DND-41 (cell line): ENCODE measurements at regions not wholly inside any gene's neighbourhood (a gene's known extent, or its start where the extent isn't known, plus 50 kb on each side); places are given as distances from the start of the nearest gene placed in this dataset.

Source experiments
- ATAC-seq: fragments of 200-7000 bp; cut with Tn5 transposase; 3 replicates; pipeline ENCODE4 v1.9.1; 2021; ENCODE audit warnings: low read depth; ENCODE audit not compliant: insufficient read depth
- DNase-seq: peaks from one replicate; pipeline ENCODE4 v3.0.0-alpha.2; 2020
- H2AFZ ChIP-seq: 2 replicates; pipeline ENCODE4 v1.6.0; 2012; ENCODE audit warnings: low read depth, low read length
- H3K27ac ChIP-seq: 2 replicates; pipeline ENCODE4 v1.5.1; 2012; ENCODE audit warnings: low read length, inconsistent platforms
- H3K27me3 ChIP-seq: fragments of 200-600 bp; sonication (generic); 2 replicates; pipeline ENCODE4 v1.6.0; 2012; ENCODE audit warnings: low read length, mild to moderate bottlenecking, inconsistent platforms; ENCODE audit not compliant: insufficient read depth, poor library complexity
- H3K36me3 ChIP-seq: 2 replicates; pipeline ENCODE4 v1.5.1; 2012; ENCODE audit warnings: low read length, inconsistent platforms; ENCODE audit not compliant: insufficient read depth
- H3K4me1 ChIP-seq: 2 replicates; pipeline ENCODE4 v1.5.1; 2012; ENCODE audit warnings: mild to moderate bottlenecking, low read length; ENCODE audit not compliant: insufficient read depth
- H3K4me2 ChIP-seq: 2 replicates; pipeline ENCODE4 v1.6.0; 2012; ENCODE audit warnings: mild to moderate bottlenecking, moderate library complexity, low read length, inconsistent platforms; ENCODE audit not compliant: insufficient read depth
- H3K4me3 ChIP-seq, 2 experiments: fragments of 200-600 bp in 1 of 2; shearing (Covaris generic) in 1 of 2; 2 replicates each; pipeline ENCODE4 v1.5.1; 2012 to 2016; ENCODE audit warnings: inconsistent platforms in 2 of 2, low read length in 2 of 2, mild to moderate bottlenecking in 2 of 2, low read depth in 1 of 2, moderate library complexity in 1 of 2
- H3K79me2 ChIP-seq: 2 replicates; pipeline ENCODE4 v1.6.0; 2012; ENCODE audit warnings: low read length, inconsistent platforms; ENCODE audit not compliant: insufficient read depth
- H3K9ac ChIP-seq: 2 replicates; pipeline ENCODE4 v1.6.0; 2012; ENCODE audit warnings: low read depth, mild to moderate bottlenecking, inconsistent platforms, low read length, moderate library complexity
- H3K9me3 ChIP-seq: 2 replicates; pipeline ENCODE4 v1.5.1; 2012; ENCODE audit warnings: low read length, moderate library complexity, mild to moderate bottlenecking, inconsistent platforms; ENCODE audit not compliant: insufficient read depth, severe bottlenecking
- H4K20me1 ChIP-seq: 2 replicates; pipeline ENCODE4 v1.6.0; 2012; ENCODE audit warnings: low read length; ENCODE audit not compliant: insufficient read depth
- CTCF ChIP-seq: IDR thresholded peaks from 2 replicates; pipeline ENCODE4 v1.5.1; 2012; ENCODE audit warnings: borderline replicate concordance, low read length, moderate library complexity, mild to moderate bottlenecking; ENCODE audit not compliant: poor library complexity, severe bottlenecking; ENCODE audit errors: extremely low read depth
- EZH2 ChIP-seq: IDR thresholded peaks from 3 replicates; pipeline ENCODE4 v1.6.1; 2012; ENCODE audit warnings: borderline replicate concordance, low read depth, mild to moderate bottlenecking, moderate library complexity, low read length, inconsistent platforms; ENCODE audit not compliant: severe bottlenecking

GRCh38 chr3:137171834-137172603 is 214.2 kb downstream of the IL20RB start:
- H2AFZ ChIP-seq: no peak overlapping the region
- H3K9me3 ChIP-seq: no peaks in the 10 kb centered on the region
- H3K9ac ChIP-seq: no peak overlapping the region
- H3K27ac ChIP-seq: no peak overlapping the region
- no peak overlapping the region for H3K4me2 ChIP-seq
- TF ChIP-seq CTCF (no peak), EZH2 (no peak)
- DNase-seq (no peak), ATAC-seq (no peak)
- H3K4me1 ChIP-seq: no peaks in the 10 kb centered on the region
- H4K20me1 ChIP-seq: no peaks in the 10 kb centered on the region
- H3K27me3 ChIP-seq: peaks cover 4% of the 10 kb centered on the region
- no peak overlapping the region for H3K4me3 ChIP-seq
- H3K79me2 ChIP-seq: no peaks in the 10 kb centered on the region
- H3K36me3 ChIP-seq: no peaks in the 10 kb centered on the region

GRCh38 chr3:137172728-137173127 is 214.9 kb downstream of the IL20RB start:
- H3K4me2 ChIP-seq: no peak overlapping the region
- ATAC-seq: no peak
- TF ChIP-seq CTCF (no peak), EZH2 (no peak)

GRCh38 chr3:137174514-137174913 is 216.7 kb downstream of the IL20RB start:
- H3K9ac ChIP-seq: no peak overlapping the region
- no peaks in the 10 kb centered on the region for H3K9me3 ChIP-seq
- H3K79me2 ChIP-seq: no peaks in the 10 kb centered on the region
- TF ChIP-seq EZH2 (no peak), CTCF (no peak)
- H3K4me1 ChIP-seq: no peaks in the 10 kb centered on the region
- H3K36me3 ChIP-seq: no peaks in the 10 kb centered on the region
- no peak overlapping the region for H3K4me3 ChIP-seq
- no peak overlapping the region for H3K27ac ChIP-seq
- H4K20me1 ChIP-seq: no peaks in the 10 kb centered on the region
- ATAC-seq: no peak
- H3K4me2 ChIP-seq: no peak overlapping the region
- H3K27me3 ChIP-seq: peaks cover 10% of the 10 kb centered on the region
- H2AFZ ChIP-seq: no peak overlapping the region
- no peak for DNase-seq

More at GRCh38 chr3:137172728-137173127, 214.9 kb downstream of the IL20RB start:
- H3K9me3 ChIP-seq: no peaks in the 10 kb centered on the region
- no peaks in the 10 kb centered on the region for H3K79me2 ChIP-seq
- peaks cover 4% of the 10 kb centered on the region for H3K27me3 ChIP-seq
- H4K20me1 ChIP-seq: no peaks in the 10 kb centered on the region
- H3K4me3 ChIP-seq: no peak overlapping the region
- no peaks in the 10 kb centered on the region for H3K4me1 ChIP-seq
- no peaks in the 10 kb centered on the region for H3K36me3 ChIP-seq
- no peak overlapping the region for H3K27ac ChIP-seq
- H2AFZ ChIP-seq: no peak overlapping the region
- no peak overlapping the region for H3K9ac ChIP-seq
- no peak for DNase-seq
